HG03175 (cell line): ENCODE measurements at regions not wholly inside any gene's neighbourhood (a gene's known extent, or its start where the extent isn't known, plus 50 kb on each side); places are given as distances from the start of the nearest gene placed in this dataset.
"Not testable (repeated sequence)": the region's sequence is repeated elsewhere in the genome, so short reads cannot be mapped to it uniquely, and the experiment has no call there.

Experiments
- ATAC-seq: cut with Tn5 transposase; IDR thresholded peaks from one replicate; pipeline ENCODE4 v1.9.1; 2021; ENCODE audit warnings: mild to moderate bottlenecking, moderate library complexity; ENCODE audit not compliant: unreplicated experiment

GRCh38 chr6:101013612-101014195 is 132.6 kb upstream of the ASCC3 start:
- ATAC-seq, result no peak

- ATAC-seq, result no peak
Observed at GRCh38 chr6:101015541-101015940, 134.4 kb upstream of the ASCC3 start.

- no peak for ATAC-seq
Observed at GRCh38 chr6:101016163-101016562, 135.0 kb upstream of the ASCC3 start.

- ATAC-seq, result no peak
Observed at GRCh38 chr6:101018157-101018556, 137.0 kb upstream of the ASCC3 start.

GRCh38 chr6:101021504-101021903 is 140.4 kb upstream of the ASCC3 start:
- ATAC-seq, result no peak

GRCh38 chr6:101042966-101043365 is 161.8 kb upstream of the ASCC3 start:
- ATAC-seq, result no peak

GRCh38 chr6:101058296-101058695 is 177.2 kb upstream of the ASCC3 start:
- ATAC-seq, result no peak

- ATAC-seq, result no peak
Observed at GRCh38 chr6:101066481-101066880, 185.4 kb upstream of the ASCC3 start.

- no peak for ATAC-seq
Observed at GRCh38 chr6:101069191-101069795, 188.2 kb upstream of the ASCC3 start.

- ATAC-seq, result no peak
Observed at GRCh38 chr6:101070044-101070608, 189.0 kb upstream of the ASCC3 start.

GRCh38 chr6:101077344-101077743 is 196.2 kb upstream of the ASCC3 start:
- ATAC-seq, result no peak

- ATAC-seq, result no peak
Observed at GRCh38 chr6:101079696-101080270, 198.7 kb upstream of the ASCC3 start.

GRCh38 chr6:101080597-101080996 is 199.5 kb upstream of the ASCC3 start:
- no peak for ATAC-seq

GRCh38 chr6:101083533-101084175 is 202.5 kb upstream of the ASCC3 start:
- no peak for ATAC-seq

- ATAC-seq, result no peak
Observed at GRCh38 chr6:101085327-101085726, 204.2 kb upstream of the ASCC3 start.

- no peak for ATAC-seq
Observed at GRCh38 chr6:101086473-101086872, 205.3 kb upstream of the ASCC3 start.

- no peak for ATAC-seq
Observed at GRCh38 chr6:101088594-101088993, 207.5 kb upstream of the ASCC3 start.

GRCh38 chr6:101089640-101090039 is 208.5 kb upstream of the ASCC3 start:
- ATAC-seq, result no peak

- no peak for ATAC-seq
Observed at GRCh38 chr6:101090281-101090680, 209.2 kb upstream of the ASCC3 start.

- ATAC-seq, result not testable (repeated sequence)
Observed at GRCh38 chr6:101098605-101099004, 217.5 kb upstream of the ASCC3 start.

GRCh38 chr6:101102702-101103101 is 221.6 kb upstream of the ASCC3 start:
- no peak for ATAC-seq

- no peak for ATAC-seq
Observed at GRCh38 chr6:101108286-101108685, 227.2 kb upstream of the ASCC3 start.
